T-helper 17 cell (primary cell): ENCODE measurements at regions not wholly inside any gene's neighbourhood (a gene's known extent, or its start where the extent isn't known, plus 50 kb on each side); places are given as distances from the start of the nearest gene placed in this dataset.
"Not testable (repeated sequence)": the region's sequence is repeated elsewhere in the genome, so short reads cannot be mapped to it uniquely, and the experiment has no call there.

Experiments
- ATAC-seq: fragments of 150-1000 bp; cut with Tn5 transposase; 2 replicates; pipeline ENCODE4 v1.10.0; 2021; ENCODE audit warnings: mild to moderate bottlenecking, moderate library complexity
- DNase-seq, 3 donors: peaks; one replicate each; pipeline versions ENCODE4 v3.0.0 to v3.0.0-alpha.2; 2020 to 2021
- H3K9me3 ChIP-seq: one replicate; pipeline ENCODE4 v1.7.0; 2013; ENCODE audit warnings: low read length, mild to moderate bottlenecking; ENCODE audit not compliant: control insufficient read depth, poor library complexity, severe bottlenecking
- H3K27ac Mint-ChIP-seq: one replicate; pipeline ENCODE4 v1.8.0; 2022; ENCODE audit warnings: mild to moderate bottlenecking, moderate library complexity, mixed read lengths
- H3K27me3 Mint-ChIP-seq: one replicate; pipeline ENCODE4 v1.8.0; 2022; ENCODE audit warnings: mixed read lengths
- H3K36me3 Mint-ChIP-seq: one replicate; pipeline ENCODE4 v1.8.0; 2022; ENCODE audit warnings: low read depth, mixed read lengths
- H3K4me1 Mint-ChIP-seq: one replicate; pipeline ENCODE4 v1.8.0; 2022; ENCODE audit warnings: mild to moderate bottlenecking, mixed read lengths
- H3K4me3 Mint-ChIP-seq: one replicate; pipeline ENCODE4 v1.8.0; 2022; ENCODE audit warnings: mild to moderate bottlenecking, moderate library complexity, mixed read lengths

- no peaks in the 10 kb centered on the region for H3K9me3 ChIP-seq
- H3K36me3 Mint-ChIP-seq = no peaks in the 10 kb centered on the region
- no peaks in the 10 kb centered on the region for H3K27me3 Mint-ChIP-seq
- no peaks in the 10 kb centered on the region for H3K4me1 Mint-ChIP-seq
- DNase-seq (no peak), ATAC-seq (no peak)
- H3K27ac Mint-ChIP-seq = no peak overlapping the region
- no peak overlapping the region for H3K4me3 Mint-ChIP-seq
Observed at GRCh38 chrY:20643055-20643454, 67.5 kb downstream of the EIF1AY start.

- Mint-ChIP-seq H3K36me3 (no peaks in the 10 kb centered on the region), H3K4me3 (no peak overlapping the region), H3K27ac (no peak overlapping the region), H3K27me3 (no peaks in the 10 kb centered on the region), H3K4me1 (no peaks in the 10 kb centered on the region)
- ATAC-seq (no peak), DNase-seq (no peak)
- H3K9me3 ChIP-seq = no peaks in the 10 kb centered on the region
Observed at GRCh38 chrY:20648265-20648664, 72.7 kb downstream of the EIF1AY start.

- not testable (repeated sequence) for H3K36me3 Mint-ChIP-seq, H3K27me3 Mint-ChIP-seq, H3K4me3 Mint-ChIP-seq, ATAC-seq, H3K9me3 ChIP-seq, DNase-seq, H3K27ac Mint-ChIP-seq, H3K4me1 Mint-ChIP-seq
Observed at GRCh38 chrY:20648891-20649290, 73.3 kb downstream of the EIF1AY start.

GRCh38 chrY:20651481-20651880 is 75.9 kb downstream of the EIF1AY start:
- H3K9me3 ChIP-seq = no peaks in the 10 kb centered on the region
- DNase-seq = no peak
- Mint-ChIP-seq H3K4me1 (no peaks in the 10 kb centered on the region), H3K27ac (no peak overlapping the region), H3K27me3 (no peaks in the 10 kb centered on the region), H3K4me3 (no peak overlapping the region), H3K36me3 (no peaks in the 10 kb centered on the region)
- ATAC-seq = no peak

GRCh38 chrY:20659450-20659849 is 83.9 kb downstream of the EIF1AY start:
- H3K4me1 Mint-ChIP-seq = no peaks in the 10 kb centered on the region
- no peak for DNase-seq
- ATAC-seq = no peak
- no peak overlapping the region for H3K27ac Mint-ChIP-seq
- H3K9me3 ChIP-seq = no peaks in the 10 kb centered on the region
- no peaks in the 10 kb centered on the region for H3K36me3 Mint-ChIP-seq
- H3K27me3 Mint-ChIP-seq = no peaks in the 10 kb centered on the region
- H3K4me3 Mint-ChIP-seq = no peak overlapping the region

- ATAC-seq (no peak), DNase-seq (no peak)
- no peaks in the 10 kb centered on the region for H3K4me1 Mint-ChIP-seq
- H3K27me3 Mint-ChIP-seq = no peaks in the 10 kb centered on the region
- no peak overlapping the region for H3K4me3 Mint-ChIP-seq
- no peaks in the 10 kb centered on the region for H3K9me3 ChIP-seq
- H3K36me3 Mint-ChIP-seq = no peaks in the 10 kb centered on the region
- H3K27ac Mint-ChIP-seq = no peak overlapping the region
Observed at GRCh38 chrY:20662204-20662603, 86.6 kb downstream of the EIF1AY start.

- no peak for ATAC-seq
- H3K36me3 Mint-ChIP-seq = peaks cover 4% of the 10 kb centered on the region
- no peak for DNase-seq
- no peaks in the 10 kb centered on the region for H3K4me1 Mint-ChIP-seq
- no peak overlapping the region for H3K27ac Mint-ChIP-seq
- no peaks in the 10 kb centered on the region for H3K9me3 ChIP-seq
- H3K4me3 Mint-ChIP-seq = no peak overlapping the region
- H3K27me3 Mint-ChIP-seq = no peaks in the 10 kb centered on the region
Observed at GRCh38 chrY:20664196-20664595, 88.6 kb downstream of the EIF1AY start.

GRCh38 chrY:20665357-20665756 is 89.8 kb downstream of the EIF1AY start:
- not testable (repeated sequence) for H3K9me3 ChIP-seq, DNase-seq, H3K27ac Mint-ChIP-seq, H3K4me3 Mint-ChIP-seq, H3K4me1 Mint-ChIP-seq, H3K36me3 Mint-ChIP-seq, H3K27me3 Mint-ChIP-seq, ATAC-seq

GRCh38 chrY:20681935-20682334 is 74.0 kb upstream of the RPS4Y2 start:
- Mint-ChIP-seq H3K36me3 (no peaks in the 10 kb centered on the region), H3K27me3 (no peaks in the 10 kb centered on the region), H3K4me3 (no peak overlapping the region), H3K27ac (no peak overlapping the region), H3K4me1 (peaks cover 4% of the 10 kb centered on the region)
- ATAC-seq = no peak
- no peaks in the 10 kb centered on the region for H3K9me3 ChIP-seq
- DNase-seq = no peak

GRCh38 chrY:20683371-20683770 is 72.5 kb upstream of the RPS4Y2 start:
- peaks cover 4% of the 10 kb centered on the region for H3K4me1 Mint-ChIP-seq
- no peak for ATAC-seq
- no peak overlapping the region for H3K27ac Mint-ChIP-seq
- H3K9me3 ChIP-seq = no peaks in the 10 kb centered on the region
- no peak overlapping the region for H3K4me3 Mint-ChIP-seq
- no peak for DNase-seq
- no peaks in the 10 kb centered on the region for H3K27me3 Mint-ChIP-seq
- no peaks in the 10 kb centered on the region for H3K36me3 Mint-ChIP-seq

GRCh38 chrY:20686674-20687073 is 69.2 kb upstream of the RPS4Y2 start:
- H3K36me3 Mint-ChIP-seq = no peaks in the 10 kb centered on the region
- H3K27ac Mint-ChIP-seq = peak overlapping the region; percentile 29
- no peak for DNase-seq
- no peak overlapping the region for H3K4me3 Mint-ChIP-seq
- no peaks in the 10 kb centered on the region for H3K27me3 Mint-ChIP-seq
- no peaks in the 10 kb centered on the region for H3K9me3 ChIP-seq
- ATAC-seq = no peak
- peaks cover 4% of the 10 kb centered on the region for H3K4me1 Mint-ChIP-seq
